Neutrophil (primary cell): ENCODE measurements at regions not wholly inside any gene's neighbourhood (a gene's known extent, or its start where the extent isn't known, plus 50 kb on each side); places are given as distances from the start of the nearest gene placed in this dataset.

Source experiments
- H3K27ac ChIP-seq: fragments of 200-600 bp; sonication (generic); 2 replicates; pipeline ENCODE4 v1.5.1; 2016; ENCODE audit warnings: mild to moderate bottlenecking, moderate library complexity
- H3K27me3 ChIP-seq: fragments of 200-600 bp; sonication (generic); 2 replicates; pipeline ENCODE4 v1.6.0; 2016; ENCODE audit warnings: mild to moderate bottlenecking
- H3K36me3 ChIP-seq: fragments of 200-600 bp; sonication (generic); 2 replicates; pipeline ENCODE4 v1.5.1; 2017
- H3K4me1 ChIP-seq, 2 experiments: fragments of 200-600 bp in 1 of 2; sonication (generic) in 1 of 2; 1 replicate in 1 of 2; 2 replicates in 1 of 2; pipeline versions ENCODE4 v1.5.1 to v1.6.1; 2013 to 2016; ENCODE audit warnings: low read depth in 1 of 2, low read length in 1 of 2, mild to moderate bottlenecking in 1 of 2, moderate library complexity in 1 of 2; ENCODE audit not compliant: control insufficient read depth in 1 of 2, insufficient read depth in 1 of 2
- H3K4me3 ChIP-seq, 2 experiments: fragments of 200-600 bp in 1 of 2; sonication (generic) in 1 of 2; 1 replicate in 1 of 2; 2 replicates in 1 of 2; pipeline ENCODE4 v1.5.1; 2013 to 2016; ENCODE audit warnings: low read depth in 1 of 2, low read length in 1 of 2, mild to moderate bottlenecking in 1 of 2, moderate library complexity in 1 of 2
- H3K9me3 ChIP-seq: fragments of 200-600 bp; sonication (generic); 2 replicates; pipeline ENCODE4 v1.5.1; 2016
- TF ChIP-seq, protein P1 (sequence below): fragments of 200-600 bp; sonication (generic); IDR thresholded peaks from 2 replicates; pipeline ENCODE4 v1.5.1; 2016; ENCODE audit warnings: antibody characterized with exemption

DNA sequence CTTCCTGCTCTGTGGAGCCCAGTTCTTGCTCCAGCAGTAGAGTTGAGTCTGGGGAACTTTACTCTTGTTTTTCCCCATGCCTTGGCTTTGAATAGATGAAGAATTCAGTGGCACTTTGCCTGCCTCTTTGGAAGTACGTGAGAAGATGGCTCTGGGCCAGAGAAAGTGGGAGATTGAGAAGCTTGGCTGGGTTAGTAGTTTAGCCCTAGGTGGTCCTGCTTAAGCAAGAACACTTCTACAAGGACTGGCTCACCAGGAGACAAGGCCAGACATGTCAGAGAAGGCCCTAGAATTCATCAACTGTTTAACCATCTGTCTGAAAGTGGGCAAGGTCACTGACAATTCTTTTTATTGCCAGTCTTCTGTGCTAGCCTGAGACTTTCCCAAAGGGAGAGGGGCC is 410.3 kb downstream of the TYW1 start:
- H3K36me3 ChIP-seq, result no peaks in the 10 kb centered on the region
- no peak overlapping the region for H3K4me3 ChIP-seq
- TF ChIP-seq, protein P1, sequence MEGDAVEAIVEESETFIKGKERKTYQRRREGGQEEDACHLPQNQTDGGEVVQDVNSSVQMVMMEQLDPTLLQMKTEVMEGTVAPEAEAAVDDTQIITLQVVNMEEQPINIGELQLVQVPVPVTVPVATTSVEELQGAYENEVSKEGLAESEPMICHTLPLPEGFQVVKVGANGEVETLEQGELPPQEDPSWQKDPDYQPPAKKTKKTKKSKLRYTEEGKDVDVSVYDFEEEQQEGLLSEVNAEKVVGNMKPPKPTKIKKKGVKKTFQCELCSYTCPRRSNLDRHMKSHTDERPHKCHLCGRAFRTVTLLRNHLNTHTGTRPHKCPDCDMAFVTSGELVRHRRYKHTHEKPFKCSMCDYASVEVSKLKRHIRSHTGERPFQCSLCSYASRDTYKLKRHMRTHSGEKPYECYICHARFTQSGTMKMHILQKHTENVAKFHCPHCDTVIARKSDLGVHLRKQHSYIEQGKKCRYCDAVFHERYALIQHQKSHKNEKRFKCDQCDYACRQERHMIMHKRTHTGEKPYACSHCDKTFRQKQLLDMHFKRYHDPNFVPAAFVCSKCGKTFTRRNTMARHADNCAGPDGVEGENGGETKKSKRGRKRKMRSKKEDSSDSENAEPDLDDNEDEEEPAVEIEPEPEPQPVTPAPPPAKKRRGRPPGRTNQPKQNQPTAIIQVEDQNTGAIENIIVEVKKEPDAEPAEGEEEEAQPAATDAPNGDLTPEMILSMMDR, result no peak
- H3K4me1 ChIP-seq, result no peaks in the 10 kb centered on the region
- no peak overlapping the region for H3K27ac ChIP-seq
- no peaks in the 10 kb centered on the region for H3K27me3 ChIP-seq
- no peaks in the 10 kb centered on the region for H3K9me3 ChIP-seq

- no peak overlapping the region for H3K4me3 ChIP-seq
- H3K36me3 ChIP-seq, result no peaks in the 10 kb centered on the region
- TF ChIP-seq, protein P1, result no peak
Measured at GRCh38 chr7:67407392-67408071, 410.9 kb downstream of the TYW1 start.

GRCh38 chr7:67408109-67408508 is 411.5 kb downstream of the TYW1 start:
- Histone ChIP-seq H3K27me3 (no peaks in the 10 kb centered on the region), H3K9me3 (no peaks in the 10 kb centered on the region), H3K27ac (no peak overlapping the region), H3K4me3 (no peak overlapping the region), H3K4me1 (no peaks in the 10 kb centered on the region), H3K36me3 (no peaks in the 10 kb centered on the region)
- TF ChIP-seq, protein P1, result no peak

More at GRCh38 chr7:67407392-67408071, 410.9 kb downstream of the TYW1 start:
- Histone ChIP-seq H3K9me3 (no peaks in the 10 kb centered on the region), H3K27me3 (no peaks in the 10 kb centered on the region), H3K4me1 (no peaks in the 10 kb centered on the region), H3K27ac (no peak overlapping the region)

GRCh38 chr7:67413670-67414069 is 417.0 kb downstream of the TYW1 start:
- H3K27me3 ChIP-seq, result no peaks in the 10 kb centered on the region
- H3K36me3 ChIP-seq, result no peaks in the 10 kb centered on the region
- no peaks in the 10 kb centered on the region for H3K9me3 ChIP-seq
- H3K4me3 ChIP-seq, result no peak overlapping the region
- TF ChIP-seq, protein P1, result no peak
- no peak overlapping the region for H3K27ac ChIP-seq
- no peaks in the 10 kb centered on the region for H3K4me1 ChIP-seq

GRCh38 chr7:67414858-67415257 is 418.2 kb downstream of the TYW1 start:
- Histone ChIP-seq H3K9me3 (no peaks in the 10 kb centered on the region), H3K4me3 (no peak overlapping the region), H3K27me3 (no peaks in the 10 kb centered on the region), H3K27ac (no peak overlapping the region), H3K36me3 (no peaks in the 10 kb centered on the region), H3K4me1 (no peaks in the 10 kb centered on the region)
- TF ChIP-seq, protein P1, result no peak
